GM18499 (cell line): ENCODE measurements at regions not wholly inside any gene's neighbourhood (a gene's known extent, or its start where the extent isn't known, plus 50 kb on each side); places are given as distances from the start of the nearest gene placed in this dataset.

Experiments
- ATAC-seq: cut with Tn5 transposase; IDR thresholded peaks from one replicate; pipeline ENCODE4 v1.9.1; 2021; ENCODE audit warnings: moderate number of reproducible peaks; ENCODE audit not compliant: insufficient read depth, unreplicated experiment

GRCh38 chr11:112727341-112727841 lies 233.8 kb upstream of the NCAM1 start:
- ATAC-seq: no peak

GRCh38 chr11:112728288-112728687 lies 232.9 kb upstream of the NCAM1 start:
- ATAC-seq: no peak

- ATAC-seq: no peak
Measured at GRCh38 chr11:112728716-112729115, 232.5 kb upstream of the NCAM1 start.

DNA sequence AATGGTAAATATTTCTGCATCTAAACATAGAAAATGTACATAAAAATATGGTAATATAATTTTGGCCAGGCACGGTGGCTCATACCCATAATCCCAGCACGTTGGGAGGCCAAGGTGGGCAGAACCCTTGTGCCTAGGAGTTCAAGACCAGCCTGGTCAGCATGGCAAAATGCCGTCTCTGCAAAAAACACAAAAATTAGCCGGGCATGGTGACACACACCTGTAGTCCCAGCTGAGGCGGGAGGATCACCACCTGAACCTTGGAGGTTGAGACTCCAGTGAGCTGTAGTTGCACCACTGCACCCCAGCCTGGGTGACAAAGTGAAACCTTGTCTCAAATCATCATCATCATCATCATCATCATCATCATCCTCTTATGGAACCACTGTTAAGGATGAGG lies 230.6 kb upstream of the NCAM1 start:
- ATAC-seq: no peak

GRCh38 chr11:112731538-112731937 lies 229.7 kb upstream of the NCAM1 start:
- no peak for ATAC-seq

DNA sequence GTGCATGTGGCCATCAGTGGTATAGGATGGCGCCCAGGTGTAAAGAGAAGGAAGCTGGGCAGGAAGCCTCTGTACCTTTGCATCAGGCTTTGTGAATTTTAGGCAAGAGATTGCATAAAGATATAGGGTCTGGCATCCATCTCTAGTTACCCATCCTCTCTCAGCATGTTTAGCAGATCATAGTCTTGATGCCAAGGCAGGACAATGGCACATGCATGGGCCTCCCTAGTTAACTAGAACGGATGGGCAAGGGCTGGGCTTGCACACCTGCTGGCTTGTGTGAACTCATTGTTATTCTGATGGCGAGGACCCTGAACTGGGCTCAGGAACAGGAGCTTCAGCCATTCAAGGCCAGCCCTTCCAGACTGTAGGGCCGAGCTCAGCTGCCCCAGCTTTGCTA lies 229.2 kb upstream of the NCAM1 start:
- ATAC-seq: no peak

GRCh38 chr11:112734207-112734606 lies 227.0 kb upstream of the NCAM1 start:
- no peak for ATAC-seq

- ATAC-seq: no peak
Measured at GRCh38 chr11:112735470-112735869, 225.8 kb upstream of the NCAM1 start.

- no peak for ATAC-seq
Measured at GRCh38 chr11:112744041-112744440, 217.2 kb upstream of the NCAM1 start.

GRCh38 chr11:112745973-112746372 lies 215.2 kb upstream of the NCAM1 start:
- no peak for ATAC-seq

DNA sequence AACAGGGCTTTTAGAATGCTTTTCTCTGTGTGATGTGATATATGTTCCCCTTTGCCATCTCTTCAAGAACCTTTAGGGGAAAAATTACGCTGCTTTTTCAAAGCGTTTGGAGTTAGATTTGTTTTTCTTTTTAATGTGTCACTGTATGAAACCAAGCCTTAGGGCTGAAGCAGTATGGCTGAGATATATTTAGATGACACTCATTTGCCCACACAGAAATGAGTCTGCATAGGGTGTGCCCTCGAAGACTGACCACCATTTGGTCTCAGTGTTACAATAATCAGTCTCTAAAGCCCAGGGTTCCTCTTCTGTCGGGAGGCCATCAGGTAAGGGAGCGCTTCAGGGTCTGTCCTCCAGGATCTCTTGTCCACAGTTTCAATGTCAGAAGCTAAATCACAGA lies 213.0 kb upstream of the NCAM1 start:
- no peak for ATAC-seq

DNA sequence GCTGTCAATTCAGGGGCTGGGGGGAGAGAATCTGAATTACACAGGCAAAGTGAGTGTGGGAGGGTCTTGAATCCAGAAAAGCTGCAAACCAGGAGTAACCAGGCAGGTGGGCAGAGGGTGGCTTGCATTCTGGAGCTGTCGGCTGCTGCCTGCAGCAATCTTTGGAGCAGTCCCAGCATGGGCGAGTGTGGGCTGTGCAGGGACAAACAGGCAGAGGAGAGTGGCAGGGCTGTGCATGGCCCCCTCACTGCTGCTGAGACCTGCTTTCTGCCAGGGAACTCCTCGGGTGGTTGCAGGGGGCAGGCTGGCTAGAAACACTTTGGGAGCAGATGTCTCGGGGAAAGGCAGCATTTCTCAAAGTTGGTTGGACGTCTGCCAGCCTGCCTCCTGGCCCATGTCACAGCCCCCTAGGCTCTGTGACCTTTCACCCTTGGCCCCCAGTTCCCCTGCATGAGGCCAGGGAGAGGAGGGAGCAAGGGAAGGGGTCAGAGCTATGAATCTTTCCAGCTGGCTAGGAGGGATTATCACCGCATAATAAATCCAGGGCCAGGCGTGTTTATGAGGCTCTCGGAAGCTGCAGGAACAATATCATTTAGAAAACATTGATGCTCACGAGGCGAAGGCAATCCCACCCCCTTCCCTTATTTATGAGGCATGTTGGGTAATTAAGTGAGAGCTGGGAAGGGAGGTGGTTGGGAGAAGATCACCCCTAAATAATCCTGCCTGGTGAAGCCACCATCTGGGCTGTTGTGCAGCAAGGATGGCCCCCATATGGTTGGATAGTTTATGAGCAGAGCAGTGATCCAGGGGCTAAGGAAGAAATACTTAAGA lies 212.3 kb upstream of the NCAM1 start:
- no peak for ATAC-seq

GRCh38 chr11:112751329-112751728 lies 209.9 kb upstream of the NCAM1 start:
- no peak for ATAC-seq

DNA sequence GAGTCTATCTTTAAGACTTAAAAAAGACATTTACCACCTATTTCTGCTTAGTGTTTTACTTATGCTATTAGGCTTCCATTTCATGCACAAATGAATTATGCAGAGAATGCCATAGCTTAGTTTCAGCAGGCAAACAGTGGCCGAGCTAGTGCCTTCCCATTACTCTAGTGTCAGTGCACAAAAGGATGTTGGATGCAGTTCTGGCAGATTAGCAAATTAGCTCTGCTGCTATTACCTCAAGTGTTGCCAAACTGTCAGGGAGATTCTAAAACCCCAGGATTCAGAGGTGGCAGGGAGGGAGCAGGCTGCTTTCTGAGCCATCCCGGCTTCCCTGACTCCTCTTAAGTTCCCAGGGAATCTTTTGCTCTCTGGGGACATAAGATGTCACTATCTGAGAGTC lies 209.4 kb upstream of the NCAM1 start:
- no peak for ATAC-seq

DNA sequence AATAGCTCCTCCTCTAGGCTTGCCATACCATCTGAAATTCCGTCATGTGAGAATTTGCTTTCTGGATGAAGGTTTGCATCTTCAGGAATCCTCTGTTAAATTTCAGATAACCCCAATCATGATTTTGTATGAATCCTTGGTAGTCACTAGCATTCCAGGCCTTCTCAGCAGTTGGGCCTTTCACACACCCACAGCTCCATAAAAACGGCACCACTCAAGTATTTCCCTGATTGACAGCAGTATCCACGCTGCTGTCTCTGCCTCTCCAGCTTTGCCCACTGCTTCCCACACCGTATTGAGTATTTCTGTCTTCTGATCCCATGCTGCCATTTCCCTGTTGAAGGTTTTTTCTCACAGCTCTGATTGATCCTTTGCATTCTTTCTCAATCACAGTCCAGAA lies 208.7 kb upstream of the NCAM1 start:
- ATAC-seq: no peak

DNA sequence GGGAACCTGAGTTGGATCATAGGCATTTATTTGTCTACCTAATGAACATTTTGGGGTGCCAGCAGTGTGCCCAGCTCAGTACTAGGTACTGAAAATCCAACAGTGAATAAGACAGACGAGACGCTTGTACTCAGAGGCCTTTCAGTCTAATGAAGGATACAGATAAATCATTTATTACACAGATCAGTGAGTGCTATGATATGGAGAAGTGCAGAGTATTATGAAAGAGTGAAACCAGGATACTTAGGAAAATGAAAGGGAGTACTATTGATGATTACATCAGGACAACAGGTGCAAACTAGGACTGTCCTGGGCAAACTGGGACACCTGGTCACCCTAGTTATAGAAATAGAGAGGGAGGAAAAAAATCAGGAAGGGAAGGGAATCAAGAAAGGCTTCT lies 207.5 kb upstream of the NCAM1 start:
- ATAC-seq: no peak

GRCh38 chr11:112759418-112759817 lies 201.8 kb upstream of the NCAM1 start:
- no peak for ATAC-seq

DNA sequence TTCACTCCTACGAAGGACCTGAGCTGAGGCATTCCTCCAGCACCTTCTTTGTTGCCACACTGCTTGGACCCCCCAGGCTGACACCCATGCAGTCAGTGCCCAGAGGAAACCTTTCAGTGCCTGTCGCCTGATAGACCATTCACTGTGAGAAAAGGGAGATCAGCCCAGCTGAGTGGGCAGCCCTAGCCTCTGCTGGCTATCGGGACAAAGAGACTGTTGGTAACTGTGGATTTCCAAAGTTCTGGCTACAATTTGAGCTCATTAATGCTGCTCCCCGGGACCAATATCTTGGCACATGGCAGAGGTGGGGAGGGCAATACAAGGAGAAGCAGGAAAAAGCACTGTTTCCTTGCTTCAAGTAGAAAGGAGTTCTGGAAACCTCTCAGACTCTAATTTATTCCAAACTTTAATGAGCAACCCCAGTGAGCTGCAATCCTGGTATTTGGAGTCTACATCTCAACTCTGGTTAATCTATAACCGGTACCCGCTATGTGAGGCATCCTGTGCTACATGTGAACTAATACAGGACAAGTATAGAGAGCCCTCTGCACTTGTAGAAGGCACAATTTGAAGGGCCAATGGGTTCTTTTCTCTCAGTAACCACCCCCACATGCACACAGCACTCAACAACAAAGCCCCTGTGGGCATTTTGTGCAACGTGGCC lies 200.7 kb upstream of the NCAM1 start:
- no peak for ATAC-seq

DNA sequence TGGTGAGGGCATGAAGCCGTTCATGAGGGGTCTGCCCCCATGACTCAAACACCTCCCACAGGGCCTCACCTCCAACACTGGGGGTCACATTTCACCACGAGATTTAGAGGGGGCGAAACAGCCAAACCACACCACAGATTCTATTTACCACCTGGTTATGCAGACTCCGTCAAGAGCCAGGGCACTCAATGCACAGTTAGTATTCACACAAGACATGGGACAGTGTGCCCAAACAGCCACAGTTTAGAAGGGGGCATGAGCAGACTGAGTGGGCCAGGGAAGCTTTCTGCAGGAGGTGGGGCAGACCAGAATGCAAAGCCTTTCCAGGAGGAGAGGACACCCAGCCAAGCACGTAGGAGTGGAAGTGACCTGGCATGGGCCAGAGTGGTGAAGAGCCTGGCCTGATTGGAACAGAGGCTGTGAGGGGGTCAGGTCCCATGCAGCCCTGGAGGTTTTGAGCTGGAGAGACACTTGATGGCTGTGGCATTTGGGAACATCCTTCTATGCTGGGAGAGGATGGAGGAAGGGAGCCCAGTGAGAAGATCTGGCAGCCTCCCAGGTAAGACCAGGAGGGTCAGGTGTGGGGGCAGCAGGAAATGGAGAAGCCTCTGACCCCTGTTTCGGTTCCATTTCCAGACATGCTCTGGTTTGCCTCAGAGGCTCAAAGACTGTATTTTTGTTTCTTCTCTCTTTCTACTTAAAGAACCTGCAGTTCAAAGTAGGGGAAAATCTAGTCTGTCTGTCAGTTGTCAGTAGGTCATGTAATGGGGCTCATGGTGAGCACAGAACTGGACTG lies 199.1 kb upstream of the NCAM1 start:
- no peak for ATAC-seq

DNA sequence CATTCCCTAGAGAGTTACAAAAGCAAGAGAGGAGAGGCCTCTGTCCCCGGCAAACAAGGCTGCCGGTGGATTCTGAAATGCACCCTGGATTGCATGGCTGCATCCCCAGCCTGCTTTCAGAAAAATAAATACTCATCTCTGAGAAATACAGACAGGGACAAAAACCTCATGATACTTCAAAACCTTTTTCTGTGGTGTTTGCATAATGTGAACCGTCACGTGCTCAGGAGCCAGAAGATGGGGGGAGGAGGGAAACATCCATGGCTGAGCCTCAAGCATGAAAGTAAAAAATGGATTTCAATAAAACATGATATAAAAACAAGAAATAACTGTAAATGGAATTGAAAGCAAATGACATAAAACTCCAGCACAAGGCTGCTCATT lies 198.5 kb upstream of the NCAM1 start:
- ATAC-seq: no peak

DNA sequence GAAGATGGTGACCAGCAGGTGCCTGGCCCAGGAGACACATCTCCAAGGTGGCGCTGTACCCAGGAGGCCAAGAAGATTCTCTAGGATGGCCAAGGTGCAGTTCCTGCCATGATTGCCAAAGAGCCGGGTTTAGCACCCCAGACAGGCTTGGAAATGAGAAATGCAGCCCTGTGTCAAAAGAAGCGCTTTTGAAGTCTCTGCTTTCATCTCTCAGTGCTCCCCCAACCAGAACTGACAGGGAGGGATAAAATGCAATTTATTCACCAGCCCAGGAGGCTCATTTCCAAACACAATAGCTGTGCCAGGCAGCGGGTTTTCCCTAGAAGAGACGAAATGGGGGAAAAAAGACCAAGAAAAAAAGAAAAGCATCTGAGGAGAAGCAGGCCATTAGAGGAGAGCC lies 195.9 kb upstream of the NCAM1 start:
- no peak for ATAC-seq
